ENCODE measurements at regions not wholly inside any gene's neighbourhood (a gene's known extent, or its start where the extent isn't known, plus 50 kb on each side); places are given as distances from the start of the nearest gene placed in this dataset.
A peak's percentile ranks its signal among the peaks of the same experiment; 100 is the strongest.

DNA sequence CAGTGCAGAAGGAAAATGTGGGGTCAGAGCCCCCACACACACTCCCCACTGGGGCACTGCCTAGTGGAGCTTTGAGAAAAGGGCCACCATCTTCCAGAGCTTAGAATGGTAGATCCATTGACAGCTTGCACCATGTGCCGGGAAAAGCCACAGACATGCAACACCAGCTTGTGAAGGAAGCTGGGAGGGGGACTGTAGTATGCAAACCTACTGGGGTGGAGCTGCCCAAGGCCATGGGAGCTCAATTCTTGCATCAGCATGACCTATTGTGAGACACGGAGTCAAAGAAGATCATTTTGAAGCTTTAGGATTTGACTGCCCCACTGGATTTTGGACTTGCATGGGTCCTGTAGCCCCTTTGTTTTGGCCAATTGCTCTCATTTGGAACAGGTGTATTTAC, 142.8 kb upstream of the ARHGEF9 start:
- no peak overlapping the region for H3K4me3 Mint-ChIP-seq (ENCODE audit: unreplicated experiment)
- DNase-seq (ENCODE audit: extremely low spot score, unreplicated experiment) = no peak
- no peak overlapping the region for H3K27ac Mint-ChIP-seq (ENCODE audit: unreplicated experiment)
- TF ChIP-seq, protein P1, sequence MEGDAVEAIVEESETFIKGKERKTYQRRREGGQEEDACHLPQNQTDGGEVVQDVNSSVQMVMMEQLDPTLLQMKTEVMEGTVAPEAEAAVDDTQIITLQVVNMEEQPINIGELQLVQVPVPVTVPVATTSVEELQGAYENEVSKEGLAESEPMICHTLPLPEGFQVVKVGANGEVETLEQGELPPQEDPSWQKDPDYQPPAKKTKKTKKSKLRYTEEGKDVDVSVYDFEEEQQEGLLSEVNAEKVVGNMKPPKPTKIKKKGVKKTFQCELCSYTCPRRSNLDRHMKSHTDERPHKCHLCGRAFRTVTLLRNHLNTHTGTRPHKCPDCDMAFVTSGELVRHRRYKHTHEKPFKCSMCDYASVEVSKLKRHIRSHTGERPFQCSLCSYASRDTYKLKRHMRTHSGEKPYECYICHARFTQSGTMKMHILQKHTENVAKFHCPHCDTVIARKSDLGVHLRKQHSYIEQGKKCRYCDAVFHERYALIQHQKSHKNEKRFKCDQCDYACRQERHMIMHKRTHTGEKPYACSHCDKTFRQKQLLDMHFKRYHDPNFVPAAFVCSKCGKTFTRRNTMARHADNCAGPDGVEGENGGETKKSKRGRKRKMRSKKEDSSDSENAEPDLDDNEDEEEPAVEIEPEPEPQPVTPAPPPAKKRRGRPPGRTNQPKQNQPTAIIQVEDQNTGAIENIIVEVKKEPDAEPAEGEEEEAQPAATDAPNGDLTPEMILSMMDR (IDR thresholded peaks at IDR 0.05) = no peak
- H3K36me3 Mint-ChIP-seq (ENCODE audit: unreplicated experiment) = no peaks in the 10 kb centered on the region
- H3K27me3 Mint-ChIP-seq (ENCODE audit: unreplicated experiment) = no peaks in the 10 kb centered on the region
- H3K9me3 Mint-ChIP-seq (ENCODE audit: unreplicated experiment) = peaks cover 24% of the 10 kb centered on the region
- H3K4me1 Mint-ChIP-seq (ENCODE audit: unreplicated experiment) = no peaks in the 10 kb centered on the region

DNA sequence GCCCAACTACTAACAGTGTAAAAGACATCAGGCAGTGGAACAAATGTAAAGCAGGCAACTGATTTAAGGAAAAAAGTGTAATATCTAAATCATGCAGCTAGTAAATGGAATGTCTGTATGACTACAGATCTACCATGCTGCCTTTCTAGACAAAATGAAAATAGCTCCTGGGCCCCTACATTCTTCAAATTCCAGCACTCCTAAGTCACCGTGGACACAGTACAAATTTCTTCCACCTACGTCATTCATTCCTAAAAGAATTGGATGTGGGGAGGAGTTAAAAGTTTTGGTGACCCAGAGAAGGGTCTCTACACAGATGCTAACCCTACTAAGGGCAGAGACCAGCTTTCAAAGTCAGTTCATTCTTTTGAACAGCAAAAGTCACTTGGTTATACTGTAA, 137.2 kb upstream of the ARHGEF9 start:
- Mint-ChIP-seq H3K9me3 (ENCODE audit: unreplicated experiment) (peaks cover 31% of the 10 kb centered on the region), H3K36me3 (ENCODE audit: unreplicated experiment) (no peaks in the 10 kb centered on the region), H3K27ac (ENCODE audit: unreplicated experiment) (peak overlapping the region; percentile 81), H3K27me3 (ENCODE audit: unreplicated experiment) (no peaks in the 10 kb centered on the region), H3K4me1 (ENCODE audit: unreplicated experiment) (peaks cover 27% of the 10 kb centered on the region), H3K4me3 (ENCODE audit: unreplicated experiment) (no peak overlapping the region)
- DNase-seq (ENCODE audit: extremely low spot score, unreplicated experiment) = no peak
- TF ChIP-seq, protein P1 (IDR thresholded peaks at IDR 0.05) = no peak

DNA sequence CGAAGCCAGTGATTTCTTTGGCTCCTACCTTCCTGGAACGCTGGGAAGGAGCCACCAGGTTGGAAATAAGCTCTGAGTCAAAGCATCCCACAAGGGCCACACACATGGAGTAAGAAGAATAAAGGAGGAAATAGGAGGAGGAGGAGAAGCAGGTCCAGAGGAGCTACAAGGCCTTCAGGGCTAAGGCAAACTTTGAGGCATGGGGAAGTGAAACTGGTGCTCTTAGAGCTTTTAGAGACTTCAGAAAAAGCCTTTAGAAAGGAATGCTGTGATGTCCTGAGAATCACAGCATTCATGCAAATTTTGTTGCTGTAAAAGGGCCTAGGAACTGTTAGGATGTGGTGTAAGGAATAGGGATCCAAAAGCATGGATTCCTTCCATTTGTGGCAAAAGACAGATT, 135.9 kb upstream of the ARHGEF9 start:
- no peak for DNase-seq (ENCODE audit: extremely low spot score, unreplicated experiment)
- Mint-ChIP-seq H3K27me3 (ENCODE audit: unreplicated experiment) (no peaks in the 10 kb centered on the region), H3K9me3 (ENCODE audit: unreplicated experiment) (peaks cover 23% of the 10 kb centered on the region)

DNA sequence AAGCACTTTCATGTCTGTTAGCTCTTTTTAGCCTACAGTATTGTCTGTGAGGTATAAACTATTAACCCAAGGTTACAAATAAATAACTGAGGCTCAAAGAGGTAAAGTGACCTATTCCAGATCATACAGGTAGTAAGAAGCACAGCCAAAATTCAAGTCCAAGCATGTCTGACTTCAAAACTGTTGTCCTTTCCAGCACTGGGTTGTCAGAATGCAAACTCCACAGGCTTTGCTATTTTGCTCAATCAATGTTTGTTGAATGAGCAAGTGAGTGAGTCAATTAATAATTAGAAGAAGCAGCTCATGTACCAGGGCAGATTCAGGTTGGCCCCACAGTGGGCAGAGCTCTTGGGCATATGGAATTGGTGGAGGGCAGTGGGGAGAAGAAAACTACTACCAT, 134.1 kb upstream of the ARHGEF9 start:
- Mint-ChIP-seq H3K27ac (ENCODE audit: unreplicated experiment) (no peak overlapping the region), H3K36me3 (ENCODE audit: unreplicated experiment) (no peaks in the 10 kb centered on the region), H3K4me1 (ENCODE audit: unreplicated experiment) (peaks cover 32% of the 10 kb centered on the region), H3K4me3 (ENCODE audit: unreplicated experiment) (no peak overlapping the region), H3K27me3 (ENCODE audit: unreplicated experiment) (no peaks in the 10 kb centered on the region), H3K9me3 (ENCODE audit: unreplicated experiment) (peaks cover 24% of the 10 kb centered on the region)
- DNase-seq (ENCODE audit: extremely low spot score, unreplicated experiment) = no peak
- TF ChIP-seq, protein P1 (IDR thresholded peaks at IDR 0.05) = no peak

More for the DNA sequence above, 135.9 kb upstream of the ARHGEF9 start:
- TF ChIP-seq, protein P1 (IDR thresholded peaks at IDR 0.05) = no peak
- Mint-ChIP-seq H3K36me3 (ENCODE audit: unreplicated experiment) (no peaks in the 10 kb centered on the region), H3K4me1 (ENCODE audit: unreplicated experiment) (peaks cover 30% of the 10 kb centered on the region), H3K4me3 (ENCODE audit: unreplicated experiment) (no peak overlapping the region), H3K27ac (ENCODE audit: unreplicated experiment) (peak overlapping the region; percentile 78)

DNA sequence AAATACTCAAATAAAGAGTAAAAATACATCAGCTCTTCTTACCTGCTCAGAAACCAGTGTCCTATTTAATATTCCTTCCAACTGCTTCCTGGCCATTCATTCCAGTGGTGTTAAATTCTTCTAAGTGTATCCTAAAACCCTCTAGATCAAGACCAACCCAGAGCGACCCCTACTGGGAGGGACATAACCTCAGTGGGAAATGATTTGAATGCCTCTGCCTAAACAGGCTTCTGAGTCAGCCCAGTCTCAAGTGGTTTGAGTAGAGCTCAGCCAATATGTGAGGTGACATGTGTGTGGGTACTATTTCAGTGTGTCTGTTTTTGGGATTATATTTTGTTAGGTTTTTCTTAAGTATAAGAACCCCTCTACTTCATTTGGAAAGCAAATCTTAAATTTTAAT, 133.6 kb upstream of the ARHGEF9 start:
- Mint-ChIP-seq H3K9me3 (ENCODE audit: unreplicated experiment) (peaks cover 25% of the 10 kb centered on the region), H3K36me3 (ENCODE audit: unreplicated experiment) (no peaks in the 10 kb centered on the region), H3K4me3 (ENCODE audit: unreplicated experiment) (no peak overlapping the region), H3K27ac (ENCODE audit: unreplicated experiment) (no peak overlapping the region), H3K27me3 (ENCODE audit: unreplicated experiment) (no peaks in the 10 kb centered on the region), H3K4me1 (ENCODE audit: unreplicated experiment) (peaks cover 32% of the 10 kb centered on the region)
- DNase-seq (ENCODE audit: extremely low spot score, unreplicated experiment) = no peak
- TF ChIP-seq, protein P1 (IDR thresholded peaks at IDR 0.05) = peak; percentile 31
